SU-DHL-6 (cell line): ENCODE measurements at regions not wholly inside any gene's neighbourhood (a gene's known extent, or its start where the extent isn't known, plus 50 kb on each side); places are given as distances from the start of the nearest gene placed in this dataset.

Experiments
- EZH2phosphoT487 ChIP-seq: fragments of 200-600 bp; sonication (generic), shearing (Covaris generic); conservative IDR thresholded peaks from 2 replicates; pipeline ENCODE4 v1.6.1; 2018; ENCODE audit warnings: mild to moderate bottlenecking, antibody characterized with exemption, low read length, moderate library complexity, mixed read lengths
- TF ChIP-seq, protein P1 (sequence below): fragments of 200-600 bp; sonication (generic); IDR thresholded peaks from one replicate; pipeline ENCODE4 v1.5.1; 2017; ENCODE audit warnings: antibody characterized with exemption, mild to moderate bottlenecking, low read length, moderate library complexity; ENCODE audit not compliant: insufficient read depth, poor library complexity, severe bottlenecking

DNA sequence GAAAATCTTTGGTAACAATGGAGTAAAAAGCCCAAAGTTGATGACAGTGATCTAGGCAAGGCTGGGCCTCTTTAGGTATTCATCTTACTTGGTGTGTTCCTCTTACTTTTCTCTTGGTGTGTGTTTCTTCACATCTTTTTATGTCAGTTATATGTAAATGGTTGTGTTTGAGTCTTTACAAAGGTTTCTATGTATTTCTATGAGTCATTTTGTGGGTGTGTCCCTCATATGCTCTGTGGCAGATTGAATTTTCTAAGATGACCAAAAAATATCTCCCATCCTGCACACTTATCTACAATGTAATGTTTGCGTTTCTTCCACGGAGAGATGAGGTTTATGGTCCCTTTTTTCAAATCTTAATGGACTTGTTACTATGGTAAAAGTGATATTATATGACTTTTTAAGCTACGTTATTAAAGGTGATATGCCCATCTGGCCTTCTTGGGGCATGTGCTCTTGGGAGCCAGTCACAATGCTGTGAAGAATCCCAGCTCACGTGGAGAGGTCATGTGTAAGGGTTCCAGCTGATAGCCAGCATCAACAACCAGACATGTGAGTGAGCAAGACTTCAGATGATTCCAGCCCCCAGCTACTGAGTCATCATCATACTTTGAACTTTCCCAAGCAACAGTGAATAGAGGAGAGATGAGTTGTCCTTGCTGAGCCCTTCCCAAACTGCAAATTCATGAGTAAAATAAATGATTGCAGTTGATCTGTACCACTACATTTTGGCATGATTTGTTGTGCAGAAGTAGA lies 126.9 kb downstream of the CBLL2 start:
- TF ChIP-seq, protein P1, sequence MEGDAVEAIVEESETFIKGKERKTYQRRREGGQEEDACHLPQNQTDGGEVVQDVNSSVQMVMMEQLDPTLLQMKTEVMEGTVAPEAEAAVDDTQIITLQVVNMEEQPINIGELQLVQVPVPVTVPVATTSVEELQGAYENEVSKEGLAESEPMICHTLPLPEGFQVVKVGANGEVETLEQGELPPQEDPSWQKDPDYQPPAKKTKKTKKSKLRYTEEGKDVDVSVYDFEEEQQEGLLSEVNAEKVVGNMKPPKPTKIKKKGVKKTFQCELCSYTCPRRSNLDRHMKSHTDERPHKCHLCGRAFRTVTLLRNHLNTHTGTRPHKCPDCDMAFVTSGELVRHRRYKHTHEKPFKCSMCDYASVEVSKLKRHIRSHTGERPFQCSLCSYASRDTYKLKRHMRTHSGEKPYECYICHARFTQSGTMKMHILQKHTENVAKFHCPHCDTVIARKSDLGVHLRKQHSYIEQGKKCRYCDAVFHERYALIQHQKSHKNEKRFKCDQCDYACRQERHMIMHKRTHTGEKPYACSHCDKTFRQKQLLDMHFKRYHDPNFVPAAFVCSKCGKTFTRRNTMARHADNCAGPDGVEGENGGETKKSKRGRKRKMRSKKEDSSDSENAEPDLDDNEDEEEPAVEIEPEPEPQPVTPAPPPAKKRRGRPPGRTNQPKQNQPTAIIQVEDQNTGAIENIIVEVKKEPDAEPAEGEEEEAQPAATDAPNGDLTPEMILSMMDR, result no peak
- no peak for TF ChIP-seq EZH2phosphoT487
